ENCODE measurements at regions not wholly inside any gene's neighbourhood (a gene's known extent, or its start where the extent isn't known, plus 50 kb on each side); places are given as distances from the start of the nearest gene placed in this dataset.
A peak's percentile ranks its signal among the peaks of the same experiment; 100 is the strongest.

DNA sequence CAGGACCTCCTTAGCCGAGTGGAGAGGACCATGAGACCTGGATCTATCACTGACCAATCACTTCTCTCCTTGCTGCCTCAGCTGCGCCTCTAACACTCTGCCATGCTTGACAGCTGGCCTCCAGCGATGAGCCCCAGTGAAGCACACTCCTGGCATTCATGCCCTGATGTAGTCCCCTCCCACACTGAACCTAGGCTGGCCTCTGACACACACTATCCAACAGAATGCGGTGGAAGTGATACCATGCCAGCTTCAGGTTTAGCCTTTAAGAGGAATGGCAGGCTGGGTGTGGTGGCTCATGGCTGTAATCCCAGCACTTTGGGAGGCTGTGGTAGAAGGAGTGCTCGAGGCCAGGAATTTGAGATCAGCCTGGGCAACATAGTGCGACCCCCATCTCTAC lies 73.7 kb upstream of the LAPTM4A start:
- no peak for DNase-seq
- H3K9me3 ChIP-seq, result no peaks in the 10 kb centered on the region
- H3K4me3 ChIP-seq, result no peak overlapping the region
- H3K27me3 ChIP-seq, result no peaks in the 10 kb centered on the region
- no peaks in the 10 kb centered on the region for H3K36me3 ChIP-seq
- intact Hi-C loops (cut with DNase I), result no loop called here
- TF ChIP-seq POLR2A (IDR thresholded peaks at IDR 0.05) (no peak), CTCF (IDR thresholded peaks at IDR 0.05) (no peak)
- H3K27ac ChIP-seq, result peak overlapping the region in 3 of 4 donors; percentile 71 to 78 (median 77)
- 47 to 78% methylated on average over 5 to 6 of the region's 6 CpGs for WGBS, 2 donors
- peaks cover 4 to 59% (median 14%) of the 10 kb centered on the region in 3 donors for H3K4me1 ChIP-seq

DNA sequence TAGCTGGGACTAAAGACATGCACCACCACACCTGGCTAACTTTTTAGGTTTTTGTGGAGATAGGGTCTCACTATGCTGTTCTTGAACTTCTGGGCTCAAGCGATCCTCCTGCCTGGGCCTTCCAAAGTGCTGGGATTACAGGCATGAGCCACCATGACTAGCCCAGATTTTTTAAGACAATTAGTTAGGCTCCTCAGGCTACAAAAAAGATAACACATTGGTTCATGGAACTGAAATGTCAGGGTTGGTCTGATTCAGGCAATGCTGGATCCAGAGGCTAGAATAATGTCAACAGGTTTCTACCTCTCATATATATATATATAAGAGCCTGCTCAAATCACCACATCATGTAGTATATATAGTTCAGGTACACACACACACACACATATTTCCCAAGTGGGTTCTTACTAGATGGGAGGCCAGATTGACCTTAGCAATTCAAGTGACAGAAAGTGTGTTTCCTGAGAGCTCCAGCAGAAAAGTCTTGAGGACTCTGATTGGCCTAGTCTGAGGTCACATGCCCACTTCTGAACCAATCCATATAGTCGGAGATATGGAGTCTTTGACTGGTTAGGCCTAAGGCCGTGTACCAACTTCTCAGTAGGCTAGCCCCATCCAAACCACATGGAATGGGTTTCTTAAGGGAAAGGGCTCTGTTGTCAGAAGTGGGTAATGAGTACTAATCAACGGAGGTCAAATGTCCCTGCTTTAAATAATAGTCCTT lies 72.6 kb upstream of the LAPTM4A start:
- no peak for TF ChIP-seq CTCF (IDR thresholded peaks at IDR 0.05)
- no peak for TF ChIP-seq POLR2A (IDR thresholded peaks at IDR 0.05)
- Histone ChIP-seq H3K4me1 (peaks cover 4 to 59% (median 14%) of the 10 kb centered on the region in 3 donors), H3K9me3 (no peaks in the 10 kb centered on the region), H3K4me3 (no peak overlapping the region), H3K27ac (peak overlapping the region in 3 of 4 donors; percentile 71 to 78 (median 77)), H3K27me3 (no peaks in the 10 kb centered on the region), H3K36me3 (no peaks in the 10 kb centered on the region)
- 87 to 95% methylated on average over 4 of the region's 4 CpGs for WGBS, 2 donors
- DNase-seq, result no peak
- intact Hi-C loops (cut with DNase I), result no loop called here

DNA sequence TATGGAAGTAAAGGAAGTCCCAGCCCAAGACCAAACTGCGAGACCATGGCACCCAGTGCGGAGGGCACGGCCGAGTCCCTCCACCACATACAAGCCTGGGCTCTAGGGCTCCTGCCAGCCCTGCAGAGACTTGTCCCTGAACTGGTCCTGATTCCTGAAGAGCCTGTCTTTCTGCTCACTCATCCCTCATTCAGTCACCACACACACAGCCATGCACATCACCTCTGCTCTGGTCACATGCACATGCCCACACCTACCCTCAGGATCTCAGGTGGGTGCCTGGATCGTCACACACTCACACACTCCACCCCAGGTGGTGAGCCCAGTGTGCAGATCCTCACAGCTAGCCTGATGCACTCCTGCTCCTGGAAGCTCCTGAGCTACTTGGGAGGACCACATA lies 71.4 kb upstream of the LAPTM4A start:
- DNase-seq, result no peak
- 33 to 66% methylated on average over 5 of the region's 5 CpGs for WGBS, 2 donors

DNA sequence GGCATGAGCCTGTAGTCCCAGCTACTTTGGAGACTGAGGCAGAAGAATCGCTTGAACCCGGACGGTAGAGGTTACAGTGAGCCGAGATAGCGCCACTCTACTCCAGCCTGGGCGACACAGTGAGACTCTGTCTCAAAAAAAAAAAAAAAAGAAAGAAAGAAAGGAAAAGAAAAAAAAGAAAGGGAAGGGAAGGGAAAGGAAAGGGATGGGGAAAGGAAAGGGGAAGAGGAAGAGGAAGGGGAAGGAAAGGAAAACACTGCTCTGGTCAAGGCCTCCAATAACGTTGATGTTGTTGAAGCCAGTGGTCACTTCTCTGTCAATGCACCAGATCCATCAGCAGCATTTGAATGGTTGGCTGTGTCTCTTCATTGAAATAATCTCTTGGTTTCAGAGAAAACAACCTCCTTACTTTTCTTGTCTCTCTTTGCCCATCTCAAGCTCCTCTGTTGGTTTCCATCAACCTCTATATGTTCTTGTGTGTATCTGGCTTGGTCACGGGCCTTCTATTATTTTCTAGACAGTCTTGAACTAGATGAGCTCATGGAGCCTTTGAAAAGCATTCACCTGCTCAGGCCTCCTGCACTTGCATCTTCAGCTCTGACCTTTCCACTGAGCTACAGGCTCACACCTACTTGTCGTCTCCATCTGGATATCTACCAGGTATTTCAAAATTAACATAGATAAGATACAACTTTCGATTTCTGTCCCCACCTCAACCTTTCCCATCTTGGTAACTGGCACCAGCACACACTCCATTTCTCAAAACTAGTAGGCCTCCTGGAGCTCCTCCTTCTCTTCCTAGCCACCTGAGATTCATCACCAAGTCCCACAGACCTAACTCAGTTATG lies 69.4 kb upstream of the LAPTM4A start:
- Histone ChIP-seq H3K27me3 (no peaks in the 10 kb centered on the region), H3K36me3 (no peaks in the 10 kb centered on the region), H3K4me3 (no peak overlapping the region), H3K27ac (peak overlapping the region in 3 of 4 donors; percentile 68 to 78 (median 73)), H3K9me3 (no peaks in the 10 kb centered on the region), H3K4me1 (peaks cover 4 to 65% (median 19%) of the 10 kb centered on the region in 3 donors)
- TF ChIP-seq POLR2A (IDR thresholded peaks at IDR 0.05), result no peak
- no peak for TF ChIP-seq CTCF (IDR thresholded peaks at IDR 0.05)
- no peak for DNase-seq
- intact Hi-C loops (cut with DNase I), result no loop called here
- WGBS, 2 donors, result 82 to 95% methylated on average over 4 to 5 of the region's 10 CpGs

More for the DNA sequence above, 71.4 kb upstream of the LAPTM4A start:
- Histone ChIP-seq H3K4me1 (peaks cover 4 to 66% (median 14%) of the 10 kb centered on the region in 3 donors), H3K36me3 (no peaks in the 10 kb centered on the region), H3K27me3 (no peaks in the 10 kb centered on the region), H3K4me3 (no peak overlapping the region), H3K9me3 (no peaks in the 10 kb centered on the region), H3K27ac (peak overlapping the region; percentile 5 to 78 (median 74))
- no peak for TF ChIP-seq CTCF (IDR thresholded peaks at IDR 0.05)
- TF ChIP-seq POLR2A (IDR thresholded peaks at IDR 0.05), result no peak
- intact Hi-C loops (cut with DNase I), result no loop called here

- Histone ChIP-seq H3K4me1 (peaks cover 20 to 65% (median 32%) of the 10 kb centered on the region in 3 donors), H3K9me3 (no peaks in the 10 kb centered on the region), H3K27me3 (no peaks in the 10 kb centered on the region), H3K27ac (no peak overlapping the region), H3K4me3 (no peak overlapping the region), H3K36me3 (no peaks in the 10 kb centered on the region)
- 82 to 86% methylated on average over 8 of the region's 8 CpGs for WGBS, 2 donors
- no peak for DNase-seq
- intact Hi-C loops (cut with DNase I), result no loop called here
- TF ChIP-seq CTCF (IDR thresholded peaks at IDR 0.05) (no peak), POLR2A (IDR thresholded peaks at IDR 0.05) (no peak)
Measured at GRCh38 chr2:20118051-20118450, 66.6 kb upstream of the LAPTM4A start.
